H1 (cell line): ENCODE measurements at regions not wholly inside any gene's neighbourhood (a gene's known extent, or its start where the extent isn't known, plus 50 kb on each side); places are given as distances from the start of the nearest gene placed in this dataset.

Experiments used
- CTCF ChIA-PET: fragments of 300-600 bp; sonication (Branson Sonifier 250); formaldehyde crosslinking; loops from one replicate; lab custom pipeline; 2021; ENCODE audit not compliant: partially characterized antibody; lab: Charles Lee
- POLR2A ChIA-PET: fragments of 300-600 bp; sonication (Branson Sonifier 250); formaldehyde crosslinking; loops from one replicate; lab custom pipeline; 2021; ENCODE audit warnings: inconsistent platforms; ENCODE audit not compliant: partially characterized antibody; lab: Charles Lee
- DNase-seq, 2 experiments: peaks; one replicate each; pipeline versions ENCODE4 v3.0.0 to v3.0.0-alpha.2; 2010 to 2022; ENCODE audit warnings: low spot score in 2 of 2, low read depth in 1 of 2, mixed read lengths in 1 of 2
- FAIRE-seq: peaks from 2 replicates; lab custom pipeline; 2011; peaks lifted over from hg19 to GRCh38; lab: Jason Lieb, UNC
- H2AFZ ChIP-seq: 2 replicates; pipeline ENCODE4 v1.8.1; 2012; ENCODE audit warnings: low read length, inconsistent platforms
- H2AK5ac ChIP-seq: 2 replicates; pipeline ENCODE4 v1.6.1; 2013; ENCODE audit warnings: low read depth, low read length
- H2BK120ac ChIP-seq: replicated peaks from 2 replicates; pipeline ENCODE3; 2013; ENCODE audit warnings: low read depth, low read length, inconsistent platforms
- H2BK12ac ChIP-seq: 2 replicates; pipeline ENCODE4 v1.6.1; 2013; ENCODE audit warnings: low read depth, low read length
- H2BK15ac ChIP-seq: 2 replicates; pipeline ENCODE4 v1.6.1; 2013; ENCODE audit warnings: low read length
- H2BK20ac ChIP-seq: 2 replicates; pipeline ENCODE4 v1.6.1; 2013; ENCODE audit warnings: low read length
- H2BK5ac ChIP-seq: 2 replicates; pipeline ENCODE4 v1.6.1; 2013; ENCODE audit warnings: low read depth, low read length
- H3K14ac ChIP-seq: 2 replicates; pipeline ENCODE4 v1.6.1; 2013; ENCODE audit warnings: inconsistent platforms; ENCODE audit not compliant: insufficient read length
- H3K18ac ChIP-seq: 2 replicates; pipeline ENCODE4 v1.6.1; 2013; ENCODE audit warnings: low read length; ENCODE audit errors: extremely low read depth
- H3K23ac ChIP-seq: 2 replicates; pipeline ENCODE4 v1.6.1; 2013; ENCODE audit warnings: inconsistent platforms; ENCODE audit not compliant: insufficient read length
- H3K23me2 ChIP-seq: 2 replicates; pipeline ENCODE4 v1.6.1; 2013; ENCODE audit warnings: low read depth, low read length
- H3K27ac ChIP-seq: 2 replicates; pipeline ENCODE4 v1.6.1; 2011; ENCODE audit warnings: low read depth, low read length, inconsistent platforms
- H3K27me3 ChIP-seq, 4 experiments: replicated peaks in 1 of 4; 1 replicate in 1 of 4; 2 replicates in 3 of 4; pipeline versions ENCODE4 v1.6.1 to v1.8.1; 2011 to 2013; ENCODE audit warnings: low read length in 3 of 4, mild to moderate bottlenecking in 3 of 4, inconsistent platforms in 2 of 4, mixed read lengths in 2 of 4, moderate library complexity in 1 of 4; ENCODE audit not compliant: control insufficient read depth in 3 of 4, insufficient read depth in 3 of 4; ENCODE audit errors: extremely low read depth in 1 of 4
- H3K36me3 ChIP-seq, 4 experiments: 2 replicates each; pipeline versions ENCODE4 v1.6.1 to v1.8.1; 2011 to 2013; ENCODE audit warnings: mild to moderate bottlenecking in 4 of 4, low read length in 3 of 4, moderate library complexity in 2 of 4, control low read depth in 1 of 4, inconsistent platforms in 1 of 4; ENCODE audit not compliant: insufficient read depth in 4 of 4, control insufficient read depth in 2 of 4
- H3K4ac ChIP-seq: replicated peaks from 2 replicates; pipeline ENCODE3; 2013; ENCODE audit warnings: low read length, low read depth, mixed read lengths, inconsistent platforms; ENCODE audit not compliant: insufficient read length
- H3K4me1 ChIP-seq, 4 experiments: replicated peaks in 1 of 4; 1 replicate in 1 of 4; 2 replicates in 3 of 4; pipeline versions ENCODE4 v1.6.1 to v1.8.1; 2011 to 2013; ENCODE audit warnings: low read length in 3 of 4, inconsistent platforms in 2 of 4, mixed read lengths in 1 of 4; ENCODE audit not compliant: insufficient read depth in 4 of 4, control insufficient read depth in 3 of 4
- H3K4me2 ChIP-seq, 2 experiments: 2 replicates each; pipeline versions ENCODE4 v1.6.1 to v1.8.1; 2011 to 2013; ENCODE audit warnings: low read depth in 2 of 2, low read length in 2 of 2, control low read depth in 1 of 2, inconsistent platforms in 1 of 2, mild to moderate bottlenecking in 1 of 2; ENCODE audit not compliant: insufficient read depth in 1 of 2
- H3K4me3 ChIP-seq, 4 experiments: fragments of 200-600, 300-600 bp in 1 of 4; sonication (generic), shearing (Covaris generic), sonication (Bioruptor Twin) in 1 of 4; 2 replicates each; pipeline versions ENCODE4 v1.5.1 to v1.8.1; 2011 to 2016; ENCODE audit warnings: low read length in 4 of 4, low read depth in 3 of 4, control low read depth in 2 of 4, inconsistent platforms in 2 of 4, mild to moderate bottlenecking in 2 of 4, mixed read lengths in 1 of 4, moderate library complexity in 1 of 4; ENCODE audit not compliant: insufficient read depth in 2 of 4; ENCODE audit errors: extremely low read depth in 1 of 4
- H3K56ac ChIP-seq: replicated peaks from 2 replicates; pipeline ENCODE3; 2013; ENCODE audit warnings: low read depth, mild to moderate bottlenecking, mixed read lengths, low read length, inconsistent platforms; ENCODE audit not compliant: insufficient read length
- H3K79me1 ChIP-seq: 2 replicates; pipeline ENCODE4 v1.6.1; 2013; ENCODE audit warnings: low read depth, low read length, control low read depth
- H3K79me2 ChIP-seq, 2 experiments: 2 replicates each; pipeline versions ENCODE4 v1.6.1 to v1.8.1; 2012 to 2013; ENCODE audit warnings: low read length in 2 of 2, mild to moderate bottlenecking in 2 of 2, inconsistent platforms in 1 of 2; ENCODE audit not compliant: insufficient read depth in 2 of 2, control insufficient read depth in 1 of 2
- H3K9ac ChIP-seq, 4 experiments: replicated peaks in 1 of 4; 1 replicate in 1 of 4; 2 replicates in 3 of 4; pipeline versions ENCODE4 v1.6.1 to v1.8.1; 2011 to 2013; ENCODE audit warnings: low read depth in 3 of 4, low read length in 3 of 4, control low read depth in 2 of 4, mild to moderate bottlenecking in 2 of 4, moderate library complexity in 2 of 4, inconsistent platforms in 1 of 4; ENCODE audit errors: extremely low read depth in 1 of 4
- H3K9me3 ChIP-seq, 2 experiments: 2 replicates each; pipeline versions ENCODE4 v1.6.1 to v1.8.1; 2012 to 2013; ENCODE audit warnings: mild to moderate bottlenecking in 2 of 2, moderate library complexity in 2 of 2, control low read depth in 1 of 2, inconsistent platforms in 1 of 2, low read depth in 1 of 2, low read length in 1 of 2, mixed read lengths in 1 of 2; ENCODE audit not compliant: insufficient read depth in 2 of 2
- H4K20me1 ChIP-seq, 2 experiments: replicated peaks in 1 of 2; 2 replicates each; pipeline versions ENCODE3 to v1.8.1; 2011 to 2013; ENCODE audit warnings: inconsistent platforms in 2 of 2, low read length in 2 of 2, mild to moderate bottlenecking in 1 of 2; ENCODE audit not compliant: insufficient read depth in 2 of 2, control insufficient read depth in 1 of 2
- H4K5ac ChIP-seq: 2 replicates; pipeline ENCODE4 v1.6.1; 2013; ENCODE audit warnings: low read length, low read depth, mixed read lengths, inconsistent platforms; ENCODE audit not compliant: insufficient read length
- H4K8ac ChIP-seq: 2 replicates; pipeline ENCODE4 v1.8.0; 2013; ENCODE audit warnings: mild to moderate bottlenecking, moderate library complexity, low read length, inconsistent platforms; ENCODE audit not compliant: insufficient read depth; ENCODE audit errors: extremely low read depth
- H4K91ac ChIP-seq: replicated peaks from 2 replicates; pipeline ENCODE3; 2013; ENCODE audit warnings: low read length, mixed read lengths, inconsistent platforms; ENCODE audit not compliant: insufficient read length
- ATF2 ChIP-seq: IDR thresholded peaks from 2 replicates; pipeline ENCODE4 v1.6.1; 2012; ENCODE audit warnings: low read length, inconsistent platforms
- CBX8 ChIP-seq: fragments of 300-800, 300-1000 bp; sonication (generic); IDR thresholded peaks from 2 replicates; pipeline ENCODE4 v1.7.1; 2016; ENCODE audit warnings: low read depth, low read length, borderline replicate concordance
- EGR1 ChIP-seq: IDR thresholded peaks from 2 replicates; pipeline ENCODE4 v1.6.1; 2011; ENCODE audit warnings: low read depth, low read length, borderline replicate concordance
- HDAC2 ChIP-seq, 2 experiments: fragments of 300-600 bp in 1 of 2; sonication (generic) in 1 of 2; IDR thresholded peaks; 2 replicates each; pipeline ENCODE4 v1.6.1; 2011 to 2012; ENCODE audit warnings: low read depth in 2 of 2, low read length in 2 of 2, mild to moderate bottlenecking in 2 of 2, moderate library complexity in 2 of 2, borderline replicate concordance in 1 of 2, inconsistent platforms in 1 of 2
- KDM4A ChIP-seq: IDR thresholded peaks from one replicate; pipeline ENCODE4 v1.7.1; 2012; ENCODE audit warnings: low read depth, mild to moderate bottlenecking, moderate library complexity, low read length, inconsistent platforms; ENCODE audit not compliant: severe bottlenecking
- MAFK ChIP-seq: IDR thresholded peaks from 2 replicates; pipeline ENCODE4 v1.6.1; 2012; ENCODE audit warnings: low read depth, mild to moderate bottlenecking, improper control_type of control experiment, low read length
- NRF1 ChIP-seq: IDR thresholded peaks from 2 replicates; pipeline ENCODE4 v1.6.1; 2011; ENCODE audit warnings: mild to moderate bottlenecking, low read depth, low read length, improper control_type of control experiment
- RAD21 ChIP-seq, 2 experiments: IDR thresholded peaks in 1 of 2; conservative IDR thresholded peaks in 1 of 2; 2 replicates each; pipeline ENCODE4 v1.6.1; 2011; ENCODE audit warnings: low read depth in 2 of 2, low read length in 2 of 2, improper control_type of control experiment in 1 of 2, inconsistent platforms in 1 of 2, mild to moderate bottlenecking in 1 of 2, moderate library complexity in 1 of 2
- SP4 ChIP-seq: IDR thresholded peaks from 2 replicates; pipeline ENCODE4 v1.6.1; 2012; ENCODE audit warnings: low read length, inconsistent platforms
- SRF ChIP-seq: IDR thresholded peaks from 2 replicates; pipeline ENCODE4 v1.6.1; 2011; ENCODE audit warnings: mild to moderate bottlenecking, low read depth, low read length, moderate library complexity
- SUZ12 ChIP-seq: fragments of 200-600 bp; sonication (generic); IDR thresholded peaks from 2 replicates; pipeline ENCODE4 v1.6.1; 2012; ENCODE audit warnings: mild to moderate bottlenecking, inconsistent platforms, low read length, moderate library complexity, mixed read lengths
- YY1 ChIP-seq: IDR thresholded peaks from 2 replicates; pipeline ENCODE4 v1.6.1; 2011; ENCODE audit warnings: low read depth, mild to moderate bottlenecking, low read length
- WGBS, 2 experiments: shearing (Covaris generic) in 1 of 2; methylation state at CpG; one replicate each; pipeline versions ENCODE4 v1.1.6 to v1.1.7; 2013 to 2015; ENCODE audit warnings: low lambda C conversion rate in 2 of 2, mixed read lengths in 2 of 2, inconsistent platforms in 1 of 2, low coverage in 1 of 2, missing lambda C conversion rate in 1 of 2; ENCODE audit not compliant: insufficient replicate concordance in 2 of 2, insufficient coverage in 1 of 2, insufficient read length in 1 of 2; ENCODE audit errors: extremely low coverage in 1 of 2, missing lambda C conversion rate in 1 of 2; 5-methylcytosine and 5-hydroxymethylcytosine counted together

GRCh38 chr4:20394512-20394911 is 142.8 kb downstream of the SLIT2 start:
- Histone ChIP-seq H2BK20ac (no peak overlapping the region), H3K23me2 (no peaks in the 10 kb centered on the region), H3K18ac (no peak overlapping the region), H4K20me1 (no peaks in the 10 kb centered on the region), H2AFZ (no peak overlapping the region), H4K8ac (no peak overlapping the region), H4K5ac (no peak overlapping the region), H3K27me3 (no peaks in the 10 kb centered on the region), H3K23ac (no peak overlapping the region), H3K27ac (no peak overlapping the region), H3K79me2 (no peaks in the 10 kb centered on the region), H3K4ac (no peak overlapping the region), H3K14ac (no peak overlapping the region), H3K36me3 (no peaks in the 10 kb centered on the region), H3K79me1 (no peaks in the 10 kb centered on the region), H3K56ac (no peak overlapping the region), H2BK5ac (no peak overlapping the region), H2BK15ac (no peak overlapping the region), H3K4me2 (no peak overlapping the region), H4K91ac (no peak overlapping the region), H2BK12ac (no peak overlapping the region), H3K9me3 (no peaks in the 10 kb centered on the region), H2AK5ac (no peak overlapping the region), H2BK120ac (no peak overlapping the region), H3K4me1 (no peaks in the 10 kb centered on the region; a peak in 1 of 7 replicates), H3K9ac (no peak overlapping the region), H3K4me3 (no peak overlapping the region)
- DNase-seq (no peak), FAIRE-seq (no peak)
- 88% methylated on average over 2 of the region's 2 CpGs; no CpG with 5 or more reads in 1 of the 2 experiments for WGBS, 2 experiments
- CTCF ChIA-PET, result interaction anchor here (0.6 to 4.3 kb wide), 28 partner anchors 10 to 299 kb away, joined by 3 to 39 read pairs (median 4); no protein-coding TSS in a partner anchor
- POLR2A ChIA-PET, result no interaction called here
- TF ChIP-seq KDM4A (no peak), HDAC2 (IDR thresholded peaks at IDR 0.05; ENCODE audit: borderline replicate concordance in 1 of 2, low read depth in 2 of 2, low read length in 2 of 2) (no peak), SUZ12 (no peak), YY1 (no peak), EGR1 (no peak), ATF2 (no peak), CBX8 (no peak), SP4 (no peak), SRF (no peak), RAD21 (IDR thresholded peaks at IDR 0.05 in 1 of 2, conservative IDR thresholded peaks at IDR 0.05 in 1 of 2; ENCODE audit: low read depth in 2 of 2, low read length in 2 of 2) (no peak), MAFK (no peak), NRF1 (no peak)
